HepG2 (cell line): ENCODE measurements at regions not wholly inside any gene's neighbourhood (a gene's known extent, or its start where the extent isn't known, plus 50 kb on each side); places are given as distances from the start of the nearest gene placed in this dataset.

Experiments used
- ATAC-seq: fragments of 200-7000 bp; cut with Tn5 transposase; 3 replicates; pipeline ENCODE4 v1.9.1; 2020; ENCODE audit warnings: mild to moderate bottlenecking, moderate library complexity
- BruUV-seq: library from RNA; stranded (reverse); fragments of 400-500 nt; replicated peaks from 2 replicates; lab custom pipeline; 2021; lab: Mats Ljungman, UMichigan
- CTCF ChIA-PET: fragments of 300-600 bp; formaldehyde crosslinking; extraction: SDS; loops from one replicate; lab custom pipeline; 2021; ENCODE audit warnings: low total read pairs, inconsistent platforms, low intra/inter-chr PET ratio; lab: Yijun Ruan, JAX
- POLR2A ChIA-PET: fragments of 350-600 bp; sonication (Branson Sonifier 250); formaldehyde crosslinking; loops from one replicate; lab custom pipeline; 2020; ENCODE audit warnings: antibody characterized with exemption, inconsistent platforms; lab: Yijun Ruan, JAX
- DNase-seq: peaks from one replicate; pipeline ENCODE4 v3.0.0-alpha.2; 2015; ENCODE audit warnings: low spot score
- FAIRE-seq: peaks from 3 replicates; lab custom pipeline; 2011; peaks lifted over from hg19 to GRCh38; lab: Jason Lieb, UNC
- H2AFZ ChIP-seq: one replicate; pipeline ENCODE4 v1.6.1; 2011; ENCODE audit warnings: low read length, inconsistent platforms
- H3K27ac ChIP-seq: fragments of 300-600 bp; 3 replicates; pipeline ENCODE4 v1.8.0; 2011; ENCODE audit warnings: mixed run types, mild to moderate bottlenecking, mixed read lengths, low read length, inconsistent platforms; ENCODE audit not compliant: insufficient read depth; ENCODE audit errors: extremely low read length
- H3K27me3 ChIP-seq, 2 experiments: fragments of 200-600 bp in 1 of 2; 2 replicates in 1 of 2; 3 replicates in 1 of 2; pipeline versions ENCODE4 v1.6.0 to v1.8.0; 2011; ENCODE audit warnings: low read length in 2 of 2, mild to moderate bottlenecking in 2 of 2, moderate library complexity in 2 of 2, inconsistent platforms in 1 of 2; ENCODE audit not compliant: insufficient read depth in 2 of 2, control insufficient read depth in 1 of 2
- H3K36me3 ChIP-seq, 2 experiments: fragments of 200-600 bp in 1 of 2; replicated peaks in 1 of 2; 2 replicates in 1 of 2; 3 replicates in 1 of 2; pipeline versions ENCODE4 v1.5.1 to v1.8.0; 2011; ENCODE audit warnings: low read length in 2 of 2, inconsistent platforms in 1 of 2; ENCODE audit not compliant: insufficient read depth in 2 of 2, control insufficient read depth in 1 of 2
- H3K4me1 ChIP-seq: 2 replicates; pipeline ENCODE4 v1.5.1; 2012; ENCODE audit warnings: low read length, inconsistent platforms; ENCODE audit not compliant: insufficient read depth
- H3K4me2 ChIP-seq: 2 replicates; pipeline ENCODE4 v1.6.0; 2011; ENCODE audit warnings: low read depth, low read length, inconsistent platforms
- H3K4me3 ChIP-seq, 3 experiments: fragments of 200-600 bp in 1 of 3; sonication (generic), shearing (Covaris generic) in 1 of 3; replicated peaks in 1 of 3; 2 replicates each; pipeline ENCODE4 v1.5.1; 2011 to 2016; ENCODE audit warnings: low read length in 3 of 3, inconsistent platforms in 2 of 3, low read depth in 2 of 3, mild to moderate bottlenecking in 2 of 3, control low read depth in 1 of 3, mixed read lengths in 1 of 3; ENCODE audit not compliant: insufficient read depth in 1 of 3
- H3K79me2 ChIP-seq: one replicate; pipeline ENCODE4 v1.6.1; 2011; ENCODE audit warnings: low read length, inconsistent platforms; ENCODE audit not compliant: insufficient read depth
- H3K9ac ChIP-seq: 2 replicates; pipeline ENCODE4 v1.6.0; 2011; ENCODE audit warnings: mild to moderate bottlenecking, low read depth, low read length, inconsistent platforms; ENCODE audit not compliant: insufficient read depth
- H3K9me3 ChIP-seq: 2 replicates; pipeline ENCODE4 v1.5.1; 2012; ENCODE audit warnings: mild to moderate bottlenecking, low read length
- H4K20me1 ChIP-seq: 2 replicates; pipeline ENCODE4 v1.6.0; 2011; ENCODE audit warnings: inconsistent platforms, mild to moderate bottlenecking, low read length, moderate library complexity; ENCODE audit not compliant: insufficient read depth
- ETV5 ChIP-seq: IDR thresholded peaks from 2 replicates; pipeline ENCODE4 v1.6.1; 2018; ENCODE audit warnings: missing biosample characterization, missing genetic modification reagents, inconsistent platforms, borderline replicate concordance
- MED8 ChIP-seq: sonication (generic); formaldehyde crosslinking; IDR thresholded peaks from 2 replicates; pipeline ENCODE4 v1.8.1; 2023; ENCODE audit warnings: mild to moderate bottlenecking, missing genetic modification reagents; ENCODE audit not compliant: insufficient replicate concordance
- RBM39 ChIP-seq: fragments of 200-400 bp; formaldehyde crosslinking; IDR thresholded peaks from one replicate; pipeline ENCODE4 v1.6.1; 2018; ENCODE audit warnings: antibody characterized with exemption, mild to moderate bottlenecking, low read depth, low read length; ENCODE audit not compliant: poor library complexity, severe bottlenecking
- TAF1 ChIP-seq: sonication (generic); formaldehyde crosslinking; IDR thresholded peaks from 2 replicates; pipeline ENCODE4 v1.4.0; 2020; ENCODE audit warnings: missing genetic modification reagents
- THAP7 ChIP-seq: sonication (generic); formaldehyde crosslinking; IDR thresholded peaks from 2 replicates; pipeline ENCODE4 v1.8.1; 2023; ENCODE audit warnings: mild to moderate bottlenecking, missing genetic modification reagents
- ZNF232 ChIP-seq: sonication (generic); formaldehyde crosslinking; IDR thresholded peaks from 2 replicates; pipeline ENCODE4 v1.4.0; 2020; ENCODE audit warnings: missing genetic modification reagents, borderline replicate concordance
- ZNF607 ChIP-seq: sonication (generic); formaldehyde crosslinking; IDR thresholded peaks from 2 replicates; pipeline ENCODE4 v1.5.1; 2020; ENCODE audit warnings: missing genetic modification reagents, mild to moderate bottlenecking, borderline replicate concordance
- ZNF768 ChIP-seq: sonication (generic); formaldehyde crosslinking; IDR thresholded peaks from 2 replicates; pipeline ENCODE4 v1.4.0; 2020; ENCODE audit warnings: missing genetic modification reagents
- WGBS: methylation state at CpG from one replicate; pipeline ENCODE4 v1.1.6; 2017; ENCODE audit warnings: low lambda C conversion rate; 5-methylcytosine and 5-hydroxymethylcytosine counted together
- in situ Hi-C: cut with HindIII; loops from 2 replicates; pipeline ENCODE4 v1.10.0; 2017; ENCODE audit warnings: low pct_unique_long_range_greater_than_20kb; ENCODE audit not compliant: extremely low pct_ligation_motif_present
- intact Hi-C: fragments of 100-400 bp; cut with micrococcal nuclease; formaldehyde crosslinking; loops from one replicate; pipeline ENCODE4 v1.10.0; 2022; ENCODE audit not compliant: unreplicated experiment
- TF ChIP-seq, protein P1 (sequence below): sonication (generic); formaldehyde crosslinking; IDR thresholded peaks from 2 replicates; pipeline ENCODE4 v1.8.0; 2022; ENCODE audit warnings: mild to moderate bottlenecking, missing genetic modification reagents; ENCODE audit not compliant: insufficient replicate concordance
- TF ChIP-seq, protein P2 (sequence below): sonication (generic); formaldehyde crosslinking; IDR thresholded peaks from 2 replicates; pipeline ENCODE4 v1.8.0; 2022; ENCODE audit warnings: missing genetic modification reagents, mild to moderate bottlenecking, moderate library complexity, borderline replicate concordance

DNA sequence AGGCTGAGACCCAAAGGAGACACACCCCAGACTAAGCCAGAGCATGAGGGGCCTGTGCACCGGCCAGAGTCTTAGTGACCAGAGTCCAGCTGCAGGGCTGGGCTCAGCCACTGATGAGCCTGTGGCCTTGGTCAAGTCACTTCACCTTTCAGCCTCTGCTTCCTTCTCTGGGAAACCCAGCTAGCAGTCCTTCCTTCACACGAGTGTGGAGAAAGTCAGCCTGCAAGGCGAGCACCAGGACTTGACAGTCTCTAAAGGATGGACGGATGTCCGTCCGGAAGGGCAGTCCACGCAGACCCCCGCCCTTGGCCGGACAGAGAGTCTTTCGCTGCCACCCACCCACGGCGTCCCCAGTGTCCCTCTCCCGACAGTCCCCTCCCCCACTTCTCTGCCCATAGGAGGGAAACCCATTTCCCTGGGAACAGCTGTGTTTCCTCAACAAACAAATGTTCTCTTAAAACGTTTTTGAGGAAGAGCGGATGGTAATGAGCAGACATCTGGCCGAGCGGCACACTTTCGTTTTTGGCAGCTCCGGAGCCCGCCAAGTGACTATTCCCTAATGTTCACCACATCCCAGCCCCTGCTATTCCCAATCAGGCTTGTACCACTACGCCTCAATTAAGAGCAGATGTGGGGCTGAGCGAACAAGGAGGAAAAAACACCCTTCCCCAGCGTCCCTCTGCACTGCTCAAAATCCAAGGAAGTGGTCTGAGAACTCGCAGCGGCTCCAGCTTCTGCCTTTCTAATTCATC lies 129.1 kb upstream of the SMAD3 start:
- no peak for DNase-seq
- Histone ChIP-seq H3K27ac (no peak overlapping the region), H3K4me1 (peaks cover 50% of the 10 kb centered on the region), H3K79me2 (no peaks in the 10 kb centered on the region), H3K4me3 (no peak overlapping the region), H3K4me2 (no peak overlapping the region), H4K20me1 (no peaks in the 10 kb centered on the region), H3K9me3 (peaks cover 9% of the 10 kb centered on the region; the same call in 1 of the 2 replicates), H2AFZ (no peak overlapping the region), H3K27me3 (peaks cover 0 to 12% of the 10 kb centered on the region in 2 experiments; a peak in 3 of 5 replicates), H3K36me3 (no peaks in the 10 kb centered on the region), H3K9ac (no peak overlapping the region)
- no peak for ATAC-seq
- in situ Hi-C loops = loop anchor here (25.0 kb wide), 1 partner anchor 501 kb away; no protein-coding TSS in a partner anchor
- 63% methylated on average over 17 of the region's 25 CpGs for WGBS
- no peak for FAIRE-seq
- no peak for TF ChIP-seq THAP7 (CRISPR knock-in tag)
- intact Hi-C loops = no loop called here
- BruUV-seq = no TSS peak
- CTCF ChIA-PET = no interaction called here
- POLR2A ChIA-PET = no interaction called here

GRCh38 chr15:66936861-66937582 lies 128.4 kb upstream of the SMAD3 start:
- no peaks in the 10 kb centered on the region for H4K20me1 ChIP-seq
- no peak overlapping the region for H2AFZ ChIP-seq
- 48% methylated on average over 8 of the region's 8 CpGs for WGBS
- BruUV-seq = no TSS peak
- H3K79me2 ChIP-seq = no peaks in the 10 kb centered on the region
- peaks cover 44% of the 10 kb centered on the region for H3K4me1 ChIP-seq
- no peaks in the 10 kb centered on the region for H3K36me3 ChIP-seq
- in situ Hi-C loops = loop anchor here (25.0 kb wide), 1 partner anchor 500 kb away; no protein-coding TSS in a partner anchor
- H3K27me3 ChIP-seq = peaks cover 0 to 16% of the 10 kb centered on the region in 2 experiments; a peak in 3 of 5 replicates
- ChIA-PET POLR2A (no interaction called here), CTCF (no interaction called here)
- H3K9me3 ChIP-seq = peaks cover 9% of the 10 kb centered on the region; the same call in 1 of the 2 replicates
- no peak overlapping the region for H3K9ac ChIP-seq
- no peak overlapping the region for H3K4me2 ChIP-seq
- no peak overlapping the region for H3K27ac ChIP-seq
- H3K4me3 ChIP-seq = no peak overlapping the region
- FAIRE-seq (no peak), DNase-seq (no peak), ATAC-seq (no peak)
- intact Hi-C loops = no loop called here
- TF ChIP-seq RBM39 (no peak), ETV5 (CRISPR knock-in tag) (no peak), ZNF232 (CRISPR knock-in tag) (no peak), ZNF768 (CRISPR knock-in tag) (no peak), ZNF607 (no peak), TAF1 (CRISPR knock-in tag) (no peak), MED8 (no peak)
- TF ChIP-seq, protein P1, sequence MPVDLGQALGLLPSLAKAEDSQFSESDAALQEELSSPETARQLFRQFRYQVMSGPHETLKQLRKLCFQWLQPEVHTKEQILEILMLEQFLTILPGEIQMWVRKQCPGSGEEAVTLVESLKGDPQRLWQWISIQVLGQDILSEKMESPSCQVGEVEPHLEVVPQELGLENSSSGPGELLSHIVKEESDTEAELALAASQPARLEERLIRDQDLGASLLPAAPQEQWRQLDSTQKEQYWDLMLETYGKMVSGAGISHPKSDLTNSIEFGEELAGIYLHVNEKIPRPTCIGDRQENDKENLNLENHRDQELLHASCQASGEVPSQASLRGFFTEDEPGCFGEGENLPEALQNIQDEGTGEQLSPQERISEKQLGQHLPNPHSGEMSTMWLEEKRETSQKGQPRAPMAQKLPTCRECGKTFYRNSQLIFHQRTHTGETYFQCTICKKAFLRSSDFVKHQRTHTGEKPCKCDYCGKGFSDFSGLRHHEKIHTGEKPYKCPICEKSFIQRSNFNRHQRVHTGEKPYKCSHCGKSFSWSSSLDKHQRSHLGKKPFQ (CRISPR knock-in tag) = no peak
- TF ChIP-seq, protein P2, sequence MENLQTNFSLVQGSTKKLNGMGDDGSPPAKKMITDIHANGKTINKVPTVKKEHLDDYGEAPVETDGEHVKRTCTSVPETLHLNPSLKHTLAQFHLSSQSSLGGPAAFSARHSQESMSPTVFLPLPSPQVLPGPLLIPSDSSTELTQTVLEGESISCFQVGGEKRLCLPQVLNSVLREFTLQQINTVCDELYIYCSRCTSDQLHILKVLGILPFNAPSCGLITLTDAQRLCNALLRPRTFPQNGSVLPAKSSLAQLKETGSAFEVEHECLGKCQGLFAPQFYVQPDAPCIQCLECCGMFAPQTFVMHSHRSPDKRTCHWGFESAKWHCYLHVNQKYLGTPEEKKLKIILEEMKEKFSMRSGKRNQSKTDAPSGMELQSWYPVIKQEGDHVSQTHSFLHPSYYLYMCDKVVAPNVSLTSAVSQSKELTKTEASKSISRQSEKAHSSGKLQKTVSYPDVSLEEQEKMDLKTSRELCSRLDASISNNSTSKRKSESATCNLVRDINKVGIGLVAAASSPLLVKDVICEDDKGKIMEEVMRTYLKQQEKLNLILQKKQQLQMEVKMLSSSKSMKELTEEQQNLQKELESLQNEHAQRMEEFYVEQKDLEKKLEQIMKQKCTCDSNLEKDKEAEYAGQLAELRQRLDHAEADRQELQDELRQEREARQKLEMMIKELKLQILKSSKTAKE = no peak
